Stimulated activated CD4-positive, alpha-beta T cell treated with anti-CD3 and anti-CD28 coated beads, Interleukin-2, amount 100 ng/mL, for 24 hours (primary cell): ENCODE measurements at regions not wholly inside any gene's neighbourhood (a gene's known extent, or its start where the extent isn't known, plus 50 kb on each side); places are given as distances from the start of the nearest gene placed in this dataset.

Experiments used
- DNase-seq, 2 donors: peaks; one replicate each; pipeline ENCODE4 v3.0.0-alpha.2; 2020

DNA sequence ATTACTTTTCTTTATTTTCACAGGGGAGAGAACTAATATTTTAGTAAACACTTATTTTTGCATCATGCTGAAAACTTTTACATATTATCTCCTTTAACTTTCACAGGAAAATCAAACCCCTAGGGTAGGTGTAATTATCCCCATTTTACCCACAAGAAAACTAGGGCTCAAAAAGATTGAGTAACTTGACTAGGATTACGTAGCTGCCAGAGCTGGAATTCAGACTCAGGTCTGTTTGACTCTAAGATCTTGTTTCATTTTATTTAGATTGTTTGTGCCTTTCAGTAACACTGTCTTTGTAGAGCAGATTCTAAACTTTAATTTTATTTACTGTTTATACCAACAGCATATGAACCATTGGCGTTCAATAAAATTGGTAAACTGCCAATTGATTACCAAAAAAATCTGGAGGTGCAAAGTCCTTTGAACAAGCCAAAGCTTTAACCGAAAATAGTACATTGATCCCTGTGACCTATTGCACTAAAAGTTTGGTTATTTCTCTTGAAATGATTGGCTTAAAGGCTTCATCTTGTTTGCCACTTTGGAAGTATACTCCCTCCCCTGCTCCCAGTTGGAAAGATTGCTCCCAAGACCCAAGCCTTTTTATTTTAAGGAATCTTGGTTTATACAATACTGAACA lies 71.0 kb upstream of the WDR26 start:
- no peak for DNase-seq

DNA sequence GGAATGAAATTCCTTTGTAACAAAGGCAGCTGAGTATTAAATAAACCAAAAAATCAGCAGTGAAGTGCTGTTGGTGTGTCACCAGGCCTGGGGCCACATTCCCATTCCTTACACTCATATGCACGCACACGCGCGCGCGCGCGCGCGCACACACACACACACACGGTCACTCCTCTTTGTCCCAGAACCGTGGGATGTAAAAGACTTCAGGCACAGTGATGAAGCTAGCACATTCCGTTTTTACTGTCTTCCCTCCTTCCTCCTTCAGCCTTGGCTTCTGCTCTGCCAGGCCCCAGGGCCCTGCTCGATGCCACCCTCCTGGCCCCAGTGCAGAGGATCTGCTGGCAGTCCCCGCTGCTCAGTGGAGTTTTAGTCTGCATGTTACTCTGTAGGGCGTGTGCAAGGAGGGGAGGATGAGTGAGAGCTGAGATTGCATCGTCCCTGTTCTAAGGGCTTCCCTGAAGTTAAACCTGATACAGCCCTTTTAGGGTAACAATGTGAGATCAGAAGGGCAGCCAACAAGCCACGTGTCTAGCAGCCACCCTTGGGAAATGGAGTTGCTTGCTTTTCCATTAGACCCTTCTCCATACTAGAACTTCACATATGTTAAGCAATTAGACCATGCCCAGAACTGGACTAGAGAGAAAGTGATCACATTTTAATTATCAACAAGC lies 71.7 kb upstream of the WDR26 start:
- DNase-seq: no peak

DNA sequence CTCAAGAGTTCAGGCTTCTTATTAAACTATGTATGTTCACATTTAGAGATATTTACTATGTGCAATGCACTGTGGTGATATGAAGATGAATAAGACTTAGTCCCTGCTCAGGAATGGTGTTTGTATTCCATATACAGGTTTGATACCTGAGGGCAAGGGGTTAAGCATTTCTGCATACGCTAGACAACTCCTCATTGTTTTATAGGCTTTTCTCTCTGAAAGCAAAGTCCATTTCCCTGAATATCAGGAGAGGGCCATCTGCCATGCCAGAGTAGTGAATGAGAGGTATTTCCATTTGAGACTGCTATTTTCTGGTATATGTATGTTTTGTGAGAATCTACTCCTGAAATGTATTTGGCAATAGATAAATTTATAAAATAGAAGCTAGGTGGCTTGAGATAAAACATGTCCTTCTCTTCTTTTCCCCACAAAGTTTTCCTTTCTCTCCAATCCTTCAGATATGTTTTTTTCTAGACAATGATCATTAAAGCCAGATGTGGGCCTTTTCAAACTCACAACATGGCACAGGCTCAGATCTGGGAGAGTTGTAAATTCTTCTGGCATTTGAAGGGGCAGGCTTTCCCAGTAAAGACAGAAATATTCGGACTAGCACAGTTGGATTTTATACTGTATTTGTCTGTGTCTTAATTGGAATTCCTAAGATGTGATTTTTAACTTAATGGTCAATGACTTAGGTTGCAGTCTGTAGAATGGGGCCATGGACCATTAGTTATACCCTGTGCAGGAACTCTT lies 73.3 kb upstream of the WDR26 start:
- no peak for DNase-seq

DNA sequence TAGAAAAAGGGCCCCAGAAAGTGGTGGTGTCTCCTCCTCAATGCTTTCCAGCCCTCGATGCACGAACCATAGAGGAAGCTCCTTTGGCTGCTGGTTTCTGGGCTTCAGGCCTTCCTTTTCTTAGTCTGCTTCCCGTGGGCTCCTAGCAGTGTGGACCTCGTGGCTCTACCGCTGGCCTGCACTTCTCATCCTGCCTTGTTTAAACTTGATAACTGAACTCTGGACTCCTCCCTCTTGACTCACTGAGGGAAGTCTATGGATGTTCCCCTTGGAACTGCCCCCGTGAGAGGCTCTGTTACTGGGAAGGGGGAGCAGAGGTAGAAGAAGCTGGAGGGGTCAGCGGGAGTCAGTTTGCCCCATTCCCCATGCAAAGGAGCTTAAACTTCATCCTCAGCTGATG lies 75.3 kb upstream of the WDR26 start:
- DNase-seq: no peak

DNA sequence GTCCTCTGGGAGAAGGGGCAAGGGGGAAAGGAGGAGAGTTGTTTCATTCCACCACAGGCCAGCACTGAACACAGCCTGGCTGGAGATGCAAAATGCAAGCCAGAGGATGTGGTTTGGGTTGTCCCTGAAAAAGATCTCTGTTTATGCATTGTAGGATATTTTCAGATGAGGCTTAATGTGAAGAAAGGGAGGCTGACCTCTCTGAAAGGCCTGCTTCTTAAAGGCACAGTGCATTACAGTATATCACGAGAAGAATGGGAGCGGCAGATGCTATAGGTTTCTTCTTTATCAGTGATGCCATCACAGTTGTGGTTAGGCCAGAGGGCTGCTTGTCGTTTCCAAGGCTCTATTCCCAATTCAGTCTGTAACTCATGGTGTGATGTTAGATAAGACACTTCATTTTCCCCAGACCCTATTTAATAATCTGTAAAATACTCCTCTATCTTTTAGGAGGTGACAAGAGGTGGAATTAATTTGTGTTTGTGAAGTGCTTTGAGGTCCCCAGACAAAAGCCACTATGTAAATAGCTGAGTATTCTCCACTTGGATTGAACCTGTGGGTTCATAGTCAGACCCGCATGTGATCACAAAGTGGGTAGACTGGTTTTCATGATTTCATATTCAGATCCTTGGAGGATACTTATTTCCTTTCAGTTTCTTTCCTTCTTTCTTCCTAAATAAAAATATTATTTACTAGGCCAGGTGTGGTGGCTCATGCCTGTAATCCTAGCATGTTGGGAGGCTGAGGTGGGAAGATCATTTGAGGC lies 76.5 kb upstream of the WDR26 start:
- no peak for DNase-seq

DNA sequence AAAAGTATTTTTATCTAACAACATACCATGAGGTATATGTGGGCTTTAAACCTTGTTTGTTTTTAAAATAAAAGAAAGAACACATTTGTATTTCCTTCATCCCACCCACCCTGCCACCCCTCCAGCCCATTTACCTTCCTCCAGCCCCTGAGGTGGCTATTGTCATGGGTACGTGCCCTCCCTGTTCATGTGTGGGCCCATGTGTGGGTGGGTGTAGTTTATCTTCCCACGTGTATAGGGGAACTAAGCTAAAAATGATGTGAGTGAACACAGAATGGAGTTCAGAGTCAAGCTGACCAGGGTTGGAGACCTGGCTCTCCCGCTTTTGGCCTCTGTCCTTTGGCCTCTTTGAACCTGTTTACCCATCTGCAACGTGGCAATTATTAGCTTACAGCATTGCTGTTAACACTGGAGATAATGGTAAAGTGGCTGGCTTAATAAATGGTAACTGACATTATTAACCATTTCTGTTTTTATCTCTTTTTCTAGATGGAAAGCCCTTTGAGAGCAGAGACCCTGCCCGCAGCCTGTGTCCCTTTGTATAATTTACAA lies 78.1 kb upstream of the WDR26 start:
- no peak for DNase-seq

DNA sequence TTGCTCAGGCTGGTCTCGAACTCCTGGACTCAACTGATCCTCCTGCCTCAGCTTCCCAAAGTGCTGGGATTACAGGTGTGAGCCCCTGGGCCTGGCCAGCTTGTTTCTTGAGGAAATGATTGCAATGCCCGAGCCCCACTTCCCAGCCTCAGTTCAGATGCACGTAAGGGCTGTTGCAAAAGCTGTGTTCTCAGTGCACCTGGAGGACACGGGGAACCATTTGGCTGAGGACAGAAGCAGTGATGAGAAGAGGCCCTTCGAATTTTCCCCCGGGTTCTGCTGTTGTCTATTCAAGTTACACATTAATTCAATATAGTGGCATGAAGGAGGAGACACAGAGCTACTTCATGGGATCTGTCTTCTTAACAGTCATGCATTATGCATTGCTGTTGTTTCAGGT lies 78.8 kb upstream of the WDR26 start:
- no peak for DNase-seq

DNA sequence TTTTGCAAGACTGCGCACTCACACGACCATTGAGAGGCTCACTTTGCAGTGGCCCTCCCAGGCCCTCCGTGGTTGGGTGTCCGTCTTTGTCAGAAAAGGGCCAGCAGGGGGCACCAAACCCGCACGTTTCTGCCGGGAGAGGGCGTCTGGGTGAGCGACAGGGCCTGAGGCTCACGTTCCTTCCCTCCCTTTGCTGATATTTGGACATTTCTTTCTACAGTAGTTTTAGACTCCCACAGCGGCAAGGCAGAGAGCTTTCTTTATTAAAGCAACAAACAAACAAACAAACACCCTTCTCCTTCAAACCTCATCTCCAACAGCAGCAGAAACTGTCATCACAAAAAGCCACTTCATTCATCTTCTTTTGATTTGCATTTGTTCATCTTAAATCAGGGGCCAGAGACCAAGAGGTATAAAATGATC lies 79.2 kb upstream of the WDR26 start:
- DNase-seq: peak; percentile 90 to 92

DNA sequence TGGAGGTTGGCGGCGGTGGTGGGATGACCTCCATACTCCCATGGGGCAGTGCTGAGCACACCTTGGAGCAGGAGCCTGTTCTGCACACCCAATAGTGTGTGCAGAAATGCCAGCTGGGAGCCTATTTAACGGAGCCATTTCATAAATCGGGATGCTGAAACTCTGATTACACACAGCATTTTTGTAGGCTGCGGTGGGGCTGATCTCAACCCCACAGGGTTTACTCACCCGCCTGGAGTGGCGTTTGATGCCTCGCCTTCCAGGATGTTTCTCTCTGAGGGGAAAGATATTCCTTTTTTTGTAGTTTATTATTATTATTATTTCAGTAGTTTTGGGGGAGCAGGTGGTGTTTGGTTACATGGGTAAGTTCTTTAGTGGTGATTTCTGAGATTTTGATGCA lies 82.6 kb upstream of the WDR26 start:
- no peak for DNase-seq

DNA sequence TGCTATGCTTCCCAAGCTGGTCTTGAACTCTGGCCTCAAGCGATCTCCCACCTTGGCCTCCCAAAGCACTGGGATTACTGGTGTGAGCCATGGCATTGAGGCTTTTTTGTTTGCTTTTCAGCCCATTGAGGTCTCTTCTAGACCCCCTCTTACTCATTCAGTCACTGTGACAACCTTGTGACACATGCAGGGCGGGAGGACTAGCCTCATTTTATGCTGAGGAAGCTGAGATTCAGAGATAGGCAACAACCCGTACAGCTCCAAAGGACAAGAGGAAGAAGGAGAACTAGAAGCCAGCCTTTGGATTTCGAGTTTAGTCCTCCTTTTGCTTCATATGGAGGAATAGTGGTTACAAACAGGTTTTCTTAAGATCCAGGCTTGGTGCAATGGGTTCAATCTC lies 83.9 kb upstream of the WDR26 start:
- DNase-seq: no peak

DNA sequence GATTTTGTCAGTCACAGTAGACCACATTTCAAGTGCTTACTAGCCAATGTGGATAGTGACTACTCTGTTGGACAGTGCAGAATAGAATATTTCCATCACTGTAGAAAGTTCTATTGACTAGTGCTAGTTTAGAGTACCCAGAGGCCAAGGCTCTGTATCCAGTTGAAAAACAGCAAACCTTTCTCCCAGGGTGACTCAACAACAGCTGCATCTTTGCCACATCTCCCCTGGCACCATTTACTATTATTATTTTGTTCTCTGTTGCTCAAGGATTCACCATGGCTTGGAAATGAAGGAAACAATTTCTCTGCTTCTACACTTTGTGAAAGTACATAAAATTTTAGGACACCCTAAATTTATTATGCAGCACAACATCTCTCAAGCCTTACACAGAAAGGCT lies 85.3 kb upstream of the WDR26 start:
- no peak for DNase-seq

DNA sequence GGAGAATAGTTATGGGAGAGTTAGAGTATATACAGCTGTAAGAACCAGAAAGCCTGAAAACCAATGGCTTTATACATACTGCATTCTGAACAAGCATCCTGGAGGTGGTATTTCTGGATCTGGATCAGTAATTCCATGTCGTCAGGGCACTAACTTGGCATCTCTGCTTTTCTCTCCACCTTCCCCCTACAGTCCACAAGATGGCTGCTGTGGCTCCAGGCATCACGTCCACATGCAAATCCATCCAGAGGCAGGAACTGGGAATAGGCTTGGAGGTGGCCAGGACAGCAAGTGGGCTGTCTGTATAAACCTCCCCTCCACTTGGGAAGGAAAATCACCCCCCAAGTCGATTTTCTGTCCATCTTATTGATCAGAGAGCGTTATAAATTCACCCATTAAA lies 86.2 kb upstream of the WDR26 start:
- DNase-seq: no peak

DNA sequence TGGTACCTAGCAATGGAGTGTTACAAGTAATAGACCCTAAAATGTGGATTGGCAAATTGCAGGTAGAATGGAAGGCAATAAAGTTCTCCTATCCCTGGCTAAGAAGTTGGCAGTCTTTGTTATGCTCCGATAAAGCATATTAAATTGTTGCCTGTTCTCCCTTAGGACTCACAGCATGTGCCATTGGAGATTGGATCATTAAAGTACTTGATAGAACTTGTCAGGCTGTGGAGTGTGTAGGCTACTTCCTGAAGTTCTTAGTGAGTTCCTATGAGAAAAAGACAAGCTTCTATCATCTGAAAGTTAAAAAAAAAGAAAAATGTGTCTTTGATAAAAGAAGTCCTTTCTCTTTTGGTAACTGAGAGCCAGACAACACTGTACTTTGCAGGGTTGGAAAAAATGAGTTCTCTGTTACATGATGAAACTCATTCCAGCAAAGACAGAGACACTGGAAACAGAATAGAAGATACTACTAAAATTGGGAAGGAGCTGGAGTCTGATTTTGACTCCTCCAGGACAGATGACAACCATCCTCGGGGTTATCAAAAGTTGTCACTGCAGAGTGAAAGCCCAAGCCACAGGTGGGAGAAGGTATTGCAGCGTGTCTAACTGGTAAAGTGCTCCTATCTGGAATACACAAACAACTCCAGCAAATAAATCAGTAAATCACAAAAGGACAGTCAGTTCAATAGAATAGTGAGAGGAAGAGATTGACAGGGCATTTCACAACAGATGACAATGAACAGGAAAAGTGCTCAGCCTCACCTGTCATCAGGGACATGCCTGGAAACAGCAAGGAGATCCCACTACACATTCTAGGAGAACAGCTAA lies 87.5 kb upstream of the WDR26 start:
- no peak for DNase-seq

DNA sequence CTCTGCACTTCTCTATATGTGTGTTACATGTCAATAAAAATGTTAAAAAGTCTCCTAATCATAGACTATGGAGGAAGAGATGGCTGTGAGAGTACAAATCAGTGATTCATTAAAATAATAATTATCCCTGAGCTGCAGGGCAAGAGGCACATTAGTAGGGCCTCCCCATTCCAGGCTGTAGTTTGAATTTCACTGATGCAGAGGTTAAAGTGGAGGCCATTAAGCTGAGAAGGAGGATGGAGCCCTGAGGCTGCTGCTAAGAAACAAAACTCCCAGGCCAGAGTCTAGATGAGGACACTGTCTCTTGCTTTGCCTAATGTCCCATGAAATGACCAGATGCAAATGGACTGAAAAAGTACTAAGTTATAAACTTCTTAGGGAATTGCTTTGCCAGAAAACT lies 89.1 kb upstream of the WDR26 start:
- DNase-seq: no peak

DNA sequence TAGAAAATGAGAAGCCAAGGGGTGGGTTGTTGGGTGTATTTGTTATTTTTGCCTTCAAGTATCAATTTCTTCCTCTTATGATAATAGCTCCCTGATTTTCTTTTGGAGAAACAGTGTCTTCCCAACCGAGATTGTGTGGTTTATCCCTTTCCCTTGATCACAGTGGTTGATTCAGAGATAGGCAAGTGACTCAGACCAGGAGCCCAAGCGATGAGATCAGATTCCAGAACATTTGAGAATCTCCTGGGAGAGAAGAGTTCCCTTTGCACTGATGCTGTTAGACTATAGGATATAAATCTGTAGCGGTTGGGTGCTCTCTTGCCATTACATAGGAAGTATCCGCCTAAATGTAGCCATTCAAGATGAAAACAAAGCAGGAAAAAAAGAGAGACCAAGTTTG lies 90.1 kb upstream of the WDR26 start:
- DNase-seq: no peak

DNA sequence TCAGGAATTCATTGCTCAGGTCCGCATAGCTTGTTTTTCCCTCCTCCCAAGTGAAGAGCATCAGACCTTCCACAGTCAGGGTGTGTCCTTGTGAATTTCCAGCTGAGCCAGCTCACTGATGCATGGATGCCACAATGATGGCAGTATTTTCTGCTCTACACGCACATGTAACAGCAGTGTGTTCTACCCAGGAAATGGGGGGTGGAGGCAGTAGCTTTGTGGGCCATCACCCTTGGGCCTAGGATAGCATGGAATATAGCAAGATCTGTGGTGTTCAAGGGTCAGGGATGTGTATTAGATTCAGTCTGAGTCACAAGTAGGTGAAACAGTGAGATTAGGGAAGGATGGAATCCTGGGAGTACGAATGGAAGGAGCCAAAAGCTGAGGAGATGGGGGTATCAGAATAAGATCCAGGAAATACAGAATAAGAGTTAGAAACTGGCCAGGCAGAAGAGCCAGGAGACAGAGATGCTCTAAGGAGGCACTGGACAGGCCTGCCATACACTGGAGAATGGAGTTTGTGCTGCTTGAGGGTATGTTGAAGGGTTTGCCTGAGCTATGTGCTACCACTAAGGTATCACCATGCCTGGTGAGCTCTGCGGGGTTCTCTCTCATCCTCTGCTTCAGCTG lies 90.6 kb upstream of the CNIH3 start:
- no peak for DNase-seq

DNA sequence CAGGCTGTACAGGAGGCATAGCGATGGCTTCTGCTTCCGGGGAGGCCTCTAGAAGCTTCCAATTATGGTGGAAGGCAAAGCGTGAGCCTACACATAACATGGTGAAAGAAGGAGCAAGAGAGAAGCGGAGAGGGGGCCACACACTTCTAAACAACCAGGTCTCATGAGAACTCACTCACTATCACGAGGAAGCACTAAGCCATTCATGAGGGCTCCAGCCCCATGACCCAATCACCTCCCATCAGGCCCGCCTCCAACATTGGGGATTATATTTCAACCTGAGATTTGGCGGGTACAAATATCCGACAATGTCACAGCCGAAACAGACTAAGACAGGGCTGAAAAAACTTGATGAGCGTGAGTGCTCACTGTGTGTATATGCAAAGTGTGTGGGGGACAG lies 89.3 kb upstream of the CNIH3 start:
- no peak for DNase-seq

DNA sequence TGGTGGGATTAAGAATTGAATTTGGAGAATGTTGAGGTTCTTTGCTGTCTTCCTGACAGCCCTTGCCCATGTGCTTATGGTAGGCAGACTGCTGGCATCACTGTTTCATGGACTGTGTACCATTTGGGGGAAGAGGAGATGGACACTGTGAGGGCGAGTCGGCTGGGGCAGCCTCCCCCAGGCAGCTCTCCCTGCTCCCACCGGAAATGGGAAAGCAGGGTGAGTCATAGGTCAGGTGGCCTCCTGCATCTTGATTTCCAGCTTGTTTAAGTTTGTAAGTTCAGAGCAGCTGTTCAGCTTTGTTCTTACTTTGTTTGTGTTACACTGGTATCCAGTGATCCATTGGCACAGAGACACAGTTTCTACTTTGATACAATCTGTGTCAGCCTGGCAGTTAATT lies 87.2 kb upstream of the CNIH3 start:
- no peak for DNase-seq

DNA sequence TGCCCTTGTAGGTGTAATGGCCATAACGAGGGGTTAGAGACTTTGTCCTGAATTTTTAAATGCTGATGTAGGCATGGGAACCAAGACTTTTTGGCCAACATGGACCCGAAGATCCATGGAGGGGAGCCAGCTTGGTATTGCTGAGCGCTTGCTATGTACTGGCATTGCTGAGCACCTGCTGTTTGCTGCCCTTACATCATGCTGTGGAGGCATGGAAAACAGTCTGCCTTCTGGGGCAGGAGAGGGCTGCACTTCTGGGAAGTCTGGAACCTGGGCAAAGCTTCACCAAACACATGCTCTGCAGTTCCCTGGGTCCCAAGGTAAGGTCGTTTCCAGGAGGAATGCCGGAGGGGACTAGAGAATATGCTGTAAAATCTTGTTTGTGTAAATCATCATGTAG lies 86.3 kb upstream of the CNIH3 start:
- no peak for DNase-seq

DNA sequence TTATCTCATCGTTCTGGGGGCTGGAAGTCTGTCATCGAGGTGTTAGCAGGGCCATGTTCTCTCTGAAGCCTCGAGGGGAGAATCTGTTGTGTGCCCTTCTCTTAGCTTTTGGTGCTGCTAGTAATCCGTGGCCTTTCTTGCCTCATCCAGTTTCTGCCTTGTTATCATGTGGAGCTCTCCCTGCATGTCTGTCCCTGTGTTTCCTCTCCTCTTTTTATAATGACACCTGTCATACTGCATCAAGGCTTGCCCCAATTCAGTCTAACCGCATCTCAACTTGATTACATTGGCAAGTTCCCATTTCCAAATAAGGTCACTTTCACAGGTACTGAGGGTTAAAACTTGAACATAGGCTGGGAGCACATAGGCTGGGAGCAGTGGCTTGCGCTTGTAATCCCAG lies 82.6 kb upstream of the CNIH3 start:
- no peak for DNase-seq

DNA sequence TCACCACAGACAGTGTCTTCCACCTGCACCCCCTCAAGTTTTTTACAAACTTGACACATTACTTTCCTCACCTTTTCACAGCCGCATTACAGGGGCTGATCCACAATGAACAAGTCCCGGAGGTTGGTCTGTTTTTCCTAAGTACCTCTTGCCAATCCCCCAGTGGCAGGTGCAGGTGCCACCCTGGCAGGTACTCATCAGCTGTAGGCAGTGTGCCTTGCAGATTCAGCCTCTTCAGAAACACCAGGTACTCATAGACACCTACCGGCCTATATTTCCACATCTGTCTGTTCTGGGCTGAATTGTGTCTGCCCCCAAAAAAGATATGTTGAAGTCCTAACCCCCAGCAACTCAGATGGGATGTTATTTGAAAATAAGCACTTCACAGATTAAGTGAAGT lies 81.4 kb upstream of the CNIH3 start:
- DNase-seq: no peak

DNA sequence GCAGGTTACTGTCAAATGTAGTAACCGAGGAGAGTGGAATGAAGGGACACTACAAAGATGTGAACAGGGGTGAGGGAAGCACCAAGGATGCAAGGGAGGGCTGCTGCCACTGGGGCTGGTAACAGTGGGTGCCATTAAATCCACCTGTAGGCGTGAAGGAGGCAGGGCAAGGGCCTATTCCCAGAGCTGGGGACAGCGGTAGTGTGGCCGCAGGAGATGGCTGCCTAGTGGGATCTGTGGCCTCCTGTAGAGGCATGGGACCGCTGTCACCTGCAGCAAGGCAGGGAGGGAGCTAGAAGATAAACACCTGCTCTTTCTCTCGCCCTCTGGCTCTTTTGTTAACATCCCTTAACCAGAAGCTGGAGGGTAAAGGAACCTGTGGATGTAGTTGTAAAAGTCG lies 80.5 kb upstream of the CNIH3 start:
- no peak for DNase-seq
